Keratinocyte (primary cell): ENCODE measurements at regions not wholly inside any gene's neighbourhood (a gene's known extent, or its start where the extent isn't known, plus 50 kb on each side); places are given as distances from the start of the nearest gene placed in this dataset.

Experiments
- CTCF ChIP-seq, 3 experiments: IDR thresholded peaks in 1 of 3; conservative IDR thresholded peaks in 1 of 3; optimal IDR thresholded peaks in 1 of 3; 2 replicates in 2 of 3; 3 replicates in 1 of 3; pipeline versions ENCODE3 to v1.5.1; 2011; ENCODE audit warnings: low read length in 3 of 3, mild to moderate bottlenecking in 3 of 3, moderate library complexity in 2 of 3, control low read depth in 1 of 3, inconsistent platforms in 1 of 3; ENCODE audit not compliant: insufficient read depth in 2 of 3; ENCODE audit errors: extremely low read depth in 1 of 3
- EZH2 ChIP-seq: IDR thresholded peaks from one replicate; pipeline ENCODE4 v1.6.1; 2012; ENCODE audit warnings: inconsistent platforms, mild to moderate bottlenecking, low read length, moderate library complexity

GRCh38 chr1:209030454-209031167 is 552.9 kb upstream of the CAMK1G start:
- TF ChIP-seq CTCF (optimal IDR thresholded peaks at IDR 0.05 in 1 of 3, IDR thresholded peaks at IDR 0.05 in 1 of 3, conservative IDR thresholded peaks at IDR 0.05 in 1 of 3; ENCODE audit: extremely low read depth in 1 of 3, insufficient read depth in 2 of 3, low read length in 3 of 3) (no peak), EZH2 (no peak)
